DND-41 (cell line): ENCODE measurements at regions not wholly inside any gene's neighbourhood (a gene's known extent, or its start where the extent isn't known, plus 50 kb on each side); places are given as distances from the start of the nearest gene placed in this dataset.

Experiments used
- EZH2 ChIP-seq: IDR thresholded peaks from 3 replicates; pipeline ENCODE4 v1.6.1; 2012; ENCODE audit warnings: borderline replicate concordance, low read depth, mild to moderate bottlenecking, moderate library complexity, low read length, inconsistent platforms; ENCODE audit not compliant: severe bottlenecking
- TF ChIP-seq, protein P1 (sequence below): IDR thresholded peaks from 2 replicates; pipeline ENCODE4 v1.5.1; 2012; ENCODE audit warnings: borderline replicate concordance, low read length, moderate library complexity, mild to moderate bottlenecking; ENCODE audit not compliant: poor library complexity, severe bottlenecking; ENCODE audit errors: extremely low read depth

GRCh38 chr3:31345581-31345980 is 187.1 kb upstream of the STT3B start:
- TF ChIP-seq, protein P1, sequence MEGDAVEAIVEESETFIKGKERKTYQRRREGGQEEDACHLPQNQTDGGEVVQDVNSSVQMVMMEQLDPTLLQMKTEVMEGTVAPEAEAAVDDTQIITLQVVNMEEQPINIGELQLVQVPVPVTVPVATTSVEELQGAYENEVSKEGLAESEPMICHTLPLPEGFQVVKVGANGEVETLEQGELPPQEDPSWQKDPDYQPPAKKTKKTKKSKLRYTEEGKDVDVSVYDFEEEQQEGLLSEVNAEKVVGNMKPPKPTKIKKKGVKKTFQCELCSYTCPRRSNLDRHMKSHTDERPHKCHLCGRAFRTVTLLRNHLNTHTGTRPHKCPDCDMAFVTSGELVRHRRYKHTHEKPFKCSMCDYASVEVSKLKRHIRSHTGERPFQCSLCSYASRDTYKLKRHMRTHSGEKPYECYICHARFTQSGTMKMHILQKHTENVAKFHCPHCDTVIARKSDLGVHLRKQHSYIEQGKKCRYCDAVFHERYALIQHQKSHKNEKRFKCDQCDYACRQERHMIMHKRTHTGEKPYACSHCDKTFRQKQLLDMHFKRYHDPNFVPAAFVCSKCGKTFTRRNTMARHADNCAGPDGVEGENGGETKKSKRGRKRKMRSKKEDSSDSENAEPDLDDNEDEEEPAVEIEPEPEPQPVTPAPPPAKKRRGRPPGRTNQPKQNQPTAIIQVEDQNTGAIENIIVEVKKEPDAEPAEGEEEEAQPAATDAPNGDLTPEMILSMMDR = no peak
- TF ChIP-seq EZH2 = no peak
